GM12875 (cell line): ENCODE measurements at regions not wholly inside any gene's neighbourhood (a gene's known extent, or its start where the extent isn't known, plus 50 kb on each side); places are given as distances from the start of the nearest gene placed in this dataset.
A peak's percentile ranks its signal among the peaks of the same experiment; 100 is the strongest.

ENCODE experiments used
- H3K4me3 ChIP-seq: one replicate; pipeline ENCODE4 v1.5.1; 2011; ENCODE audit warnings: low read depth, low read length, control low read depth
- TF ChIP-seq, protein P1 (sequence below): IDR thresholded peaks from 2 replicates; pipeline ENCODE4 v1.5.1; 2011; ENCODE audit warnings: low read depth, mild to moderate bottlenecking, control low read depth, inconsistent platforms, low read length, moderate library complexity, borderline replicate concordance; ENCODE audit not compliant: insufficient read depth

DNA sequence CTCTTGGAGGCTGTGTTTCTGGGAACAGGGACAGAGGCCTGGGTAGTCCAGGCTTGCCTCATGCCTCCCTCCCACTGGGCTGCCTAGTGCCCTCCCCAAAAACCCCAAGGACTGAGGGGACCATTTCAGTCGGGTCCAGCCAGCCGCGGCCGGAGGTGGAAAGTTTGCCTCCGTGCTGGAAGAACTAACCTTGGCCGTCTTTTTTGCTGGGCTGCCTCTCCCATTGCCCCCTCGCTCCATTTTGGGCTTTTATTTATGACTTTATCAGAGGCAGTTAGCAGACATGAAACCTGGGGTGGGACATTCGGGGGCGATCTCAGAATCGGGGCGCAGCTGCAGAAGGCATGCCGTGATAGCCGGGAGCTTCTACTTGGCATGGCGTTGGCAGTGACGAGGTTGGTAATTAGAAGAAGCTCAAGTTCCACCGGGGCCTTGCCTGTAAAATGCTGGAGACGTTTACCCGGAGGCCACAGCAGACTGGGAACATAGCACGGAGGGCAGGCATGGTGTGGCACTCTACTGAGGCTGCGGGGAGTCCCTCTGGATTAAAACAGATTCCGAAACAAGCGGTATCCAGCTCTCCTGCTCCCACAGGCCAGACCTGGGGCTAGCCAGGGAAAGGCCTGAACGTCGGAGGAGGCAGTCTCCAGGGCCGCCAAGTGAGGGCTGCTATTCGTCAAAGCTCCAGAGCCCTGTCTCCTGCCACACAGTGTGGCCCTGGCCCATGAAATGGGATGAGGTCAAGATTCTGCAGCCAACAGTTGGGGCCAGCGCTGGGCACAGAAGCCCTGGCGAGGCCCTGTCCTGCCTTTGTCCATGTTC is 76.4 kb upstream of the PPARA start:
- TF ChIP-seq, protein P1, sequence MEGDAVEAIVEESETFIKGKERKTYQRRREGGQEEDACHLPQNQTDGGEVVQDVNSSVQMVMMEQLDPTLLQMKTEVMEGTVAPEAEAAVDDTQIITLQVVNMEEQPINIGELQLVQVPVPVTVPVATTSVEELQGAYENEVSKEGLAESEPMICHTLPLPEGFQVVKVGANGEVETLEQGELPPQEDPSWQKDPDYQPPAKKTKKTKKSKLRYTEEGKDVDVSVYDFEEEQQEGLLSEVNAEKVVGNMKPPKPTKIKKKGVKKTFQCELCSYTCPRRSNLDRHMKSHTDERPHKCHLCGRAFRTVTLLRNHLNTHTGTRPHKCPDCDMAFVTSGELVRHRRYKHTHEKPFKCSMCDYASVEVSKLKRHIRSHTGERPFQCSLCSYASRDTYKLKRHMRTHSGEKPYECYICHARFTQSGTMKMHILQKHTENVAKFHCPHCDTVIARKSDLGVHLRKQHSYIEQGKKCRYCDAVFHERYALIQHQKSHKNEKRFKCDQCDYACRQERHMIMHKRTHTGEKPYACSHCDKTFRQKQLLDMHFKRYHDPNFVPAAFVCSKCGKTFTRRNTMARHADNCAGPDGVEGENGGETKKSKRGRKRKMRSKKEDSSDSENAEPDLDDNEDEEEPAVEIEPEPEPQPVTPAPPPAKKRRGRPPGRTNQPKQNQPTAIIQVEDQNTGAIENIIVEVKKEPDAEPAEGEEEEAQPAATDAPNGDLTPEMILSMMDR, result no peak
- H3K4me3 ChIP-seq, result peak overlapping the region; percentile 96

DNA sequence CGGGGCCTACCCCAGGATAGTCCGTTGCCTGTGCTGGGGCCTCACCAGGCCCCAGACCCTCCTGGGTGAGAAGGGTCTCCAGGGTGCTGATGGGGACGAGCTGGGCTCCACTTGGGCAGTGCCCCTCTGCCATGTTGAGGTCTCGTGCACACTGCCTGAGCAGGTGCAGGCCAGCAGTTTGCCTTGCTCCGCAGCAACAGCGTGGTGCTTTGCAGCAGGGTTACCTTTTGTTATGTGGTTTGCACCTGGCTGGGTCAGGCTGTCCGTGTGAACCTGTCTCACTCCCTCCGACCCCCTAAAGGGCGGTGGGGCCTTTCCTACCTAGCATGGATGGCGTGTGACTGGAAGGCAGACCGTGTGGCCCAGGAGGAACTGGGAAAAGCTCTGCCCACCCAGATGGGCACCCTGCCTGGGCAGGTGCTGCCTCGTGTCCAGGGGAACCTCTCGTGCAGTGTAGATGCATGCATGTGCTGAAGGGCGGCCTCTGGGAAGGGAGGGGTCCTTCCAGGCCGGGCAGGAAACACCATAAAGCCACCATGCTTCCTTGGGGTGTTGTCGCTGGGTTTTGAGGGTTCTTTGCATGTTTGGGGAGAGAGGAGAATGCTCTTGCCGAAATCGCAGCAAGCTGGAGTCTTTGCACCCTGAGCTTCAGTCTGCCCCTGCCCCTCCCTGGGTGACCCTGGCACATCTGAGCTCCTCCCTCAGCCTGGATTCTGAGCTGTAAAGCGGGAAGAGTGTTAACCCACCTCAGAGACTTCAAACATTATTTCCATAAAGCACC is 75.4 kb upstream of the PPARA start:
- H3K4me3 ChIP-seq, result no peak overlapping the region
- TF ChIP-seq, protein P1, result no peak

DNA sequence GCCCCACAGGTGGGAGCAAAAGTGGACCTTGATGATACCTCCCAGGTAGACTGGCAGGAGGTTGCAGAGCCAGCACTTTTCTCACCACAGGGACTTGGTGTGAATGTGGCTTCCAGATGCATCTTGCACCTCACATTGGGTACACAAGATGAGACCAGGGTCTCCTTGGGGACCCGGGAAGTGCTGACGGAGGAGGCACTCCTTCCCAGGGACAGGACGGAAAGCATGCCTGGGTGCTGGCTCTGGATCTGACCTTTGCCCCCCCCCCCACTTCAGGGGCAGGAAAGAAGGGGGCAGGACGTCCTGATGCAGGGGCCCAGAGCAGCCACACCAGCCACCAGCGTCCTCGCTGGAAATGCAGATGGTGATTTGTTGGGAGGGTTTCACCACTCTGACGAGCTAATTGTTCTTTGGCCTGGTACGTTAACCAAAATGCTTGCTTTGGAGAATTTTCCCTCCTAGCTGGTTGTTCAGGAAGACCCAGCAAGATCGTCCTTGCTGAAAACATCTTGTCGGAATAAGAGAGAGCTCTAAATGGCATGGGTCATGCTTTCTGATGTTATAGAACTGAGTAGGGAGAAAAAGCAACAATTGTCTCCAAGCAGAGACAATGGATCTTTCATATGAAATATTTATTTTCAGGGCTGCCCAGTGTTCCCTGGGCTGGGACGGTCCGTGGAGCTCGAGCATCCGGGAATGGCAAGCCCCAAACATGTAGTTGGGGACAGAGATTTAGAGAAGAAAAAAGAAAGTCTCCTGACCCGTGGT is 74.4 kb upstream of the PPARA start:
- H3K4me3 ChIP-seq, result no peak overlapping the region
- TF ChIP-seq, protein P1, result no peak

DNA sequence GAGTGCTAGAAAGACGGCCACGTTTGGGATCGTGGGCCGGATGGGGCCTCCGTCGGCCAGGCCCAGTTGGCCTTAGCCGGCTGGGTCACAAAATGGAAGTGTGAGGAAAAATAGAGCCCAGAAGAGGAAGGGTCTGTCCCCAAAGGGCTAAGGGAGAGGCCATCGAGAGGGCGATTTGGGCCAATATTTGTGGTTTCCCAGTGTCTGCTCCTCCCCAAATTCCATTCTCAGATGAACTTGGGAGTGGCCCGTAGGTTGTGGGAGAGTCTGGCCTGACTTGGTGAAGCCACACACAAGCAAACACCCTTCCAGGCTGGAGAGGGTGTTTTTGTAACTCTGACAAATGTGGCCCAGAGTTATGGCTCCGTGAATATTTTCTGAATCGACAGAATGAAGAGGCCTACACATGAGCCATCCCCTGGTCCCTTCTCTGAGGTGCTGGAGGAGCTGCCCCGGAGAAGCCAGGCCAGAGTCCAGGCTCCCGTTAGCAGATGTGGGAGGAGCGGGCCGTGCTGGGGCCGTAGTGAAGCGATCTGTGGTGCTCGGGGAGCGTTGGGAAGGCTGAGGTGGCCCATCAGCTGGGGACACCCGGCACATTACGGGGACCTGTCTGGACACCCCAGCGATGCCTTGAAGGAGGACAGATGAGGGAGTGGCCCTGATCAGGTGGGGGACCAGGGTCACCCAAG is 73.5 kb upstream of the PPARA start:
- TF ChIP-seq, protein P1, result no peak
- H3K4me3 ChIP-seq, result no peak overlapping the region

DNA sequence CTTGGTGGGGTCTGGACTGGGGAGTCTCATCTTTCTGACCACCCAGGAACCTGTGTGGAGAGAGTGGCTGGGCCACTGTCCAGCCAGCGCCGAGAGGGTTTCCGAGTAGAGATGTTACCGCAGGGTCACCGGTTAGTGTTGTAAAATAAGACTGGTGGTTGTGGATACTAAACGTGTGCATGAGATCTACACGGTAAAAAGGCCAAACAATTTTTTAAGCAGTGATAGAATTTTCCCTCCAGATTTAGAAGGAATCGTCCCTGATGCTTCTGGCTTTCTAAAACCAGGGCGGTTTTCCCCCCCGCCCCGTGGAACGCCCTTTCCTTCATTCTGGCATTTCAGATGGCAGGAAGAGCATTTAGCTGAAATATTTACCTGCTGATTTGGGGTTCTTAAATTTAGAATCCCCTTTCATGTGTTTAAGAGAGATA is 72.6 kb upstream of the PPARA start:
- TF ChIP-seq, protein P1, result no peak
- no peak overlapping the region for H3K4me3 ChIP-seq

DNA sequence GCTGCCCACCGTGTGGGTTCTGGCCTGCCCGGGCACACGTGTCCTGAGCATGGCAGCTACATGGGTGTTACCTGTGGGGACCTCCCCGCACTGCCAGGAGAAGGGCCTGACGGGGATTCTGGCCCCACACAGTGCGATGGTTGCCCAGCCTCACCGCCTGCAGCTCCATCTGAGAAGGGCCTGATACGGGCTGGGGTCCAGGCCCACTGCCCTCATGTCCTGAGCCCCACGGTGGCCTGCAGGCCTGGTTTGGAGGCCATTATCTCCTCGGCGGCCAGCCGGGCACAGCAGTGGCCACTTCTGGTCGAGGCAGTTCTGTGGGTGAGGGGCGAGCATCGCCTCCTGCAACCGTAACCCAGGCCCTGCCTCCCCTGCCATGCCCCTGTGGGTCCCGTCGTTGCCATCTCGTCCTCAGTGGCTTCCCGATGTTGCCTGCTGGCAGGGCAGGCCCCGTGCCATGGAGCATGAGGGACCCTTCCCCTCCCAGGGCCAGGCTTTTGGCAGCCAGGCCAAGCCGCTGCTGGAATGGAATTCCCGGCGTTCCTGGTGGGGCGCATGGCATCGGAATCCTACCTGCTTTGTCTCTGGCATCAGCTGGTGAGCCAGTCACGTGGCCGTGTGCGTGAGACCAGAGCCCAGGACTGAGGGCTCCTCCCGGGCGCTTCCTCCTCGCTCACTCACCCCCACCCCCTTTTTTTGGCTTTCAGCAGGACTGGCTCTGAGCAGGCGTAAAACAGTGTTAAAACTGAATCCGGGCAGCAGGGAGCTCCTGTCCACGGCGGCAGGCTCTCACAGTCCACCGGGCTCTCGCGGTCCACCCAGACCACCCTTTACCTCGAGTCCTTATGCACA is 71.9 kb upstream of the PPARA start:
- TF ChIP-seq, protein P1, result no peak
- H3K4me3 ChIP-seq, result no peak overlapping the region
